ENCODE measurements at regions not wholly inside any gene's neighbourhood (a gene's known extent, or its start where the extent isn't known, plus 50 kb on each side); places are given as distances from the start of the nearest gene placed in this dataset.
"Not testable (repeated sequence)": the region's sequence is repeated elsewhere in the genome, so short reads cannot be mapped to it uniquely, and the experiment has no call there.

- no peak for DNase-seq (ENCODE audit: low spot score)
Measured at GRCh38 chr1:14137411-14138134, 437.6 kb downstream of the PRDM2 start.

DNA sequence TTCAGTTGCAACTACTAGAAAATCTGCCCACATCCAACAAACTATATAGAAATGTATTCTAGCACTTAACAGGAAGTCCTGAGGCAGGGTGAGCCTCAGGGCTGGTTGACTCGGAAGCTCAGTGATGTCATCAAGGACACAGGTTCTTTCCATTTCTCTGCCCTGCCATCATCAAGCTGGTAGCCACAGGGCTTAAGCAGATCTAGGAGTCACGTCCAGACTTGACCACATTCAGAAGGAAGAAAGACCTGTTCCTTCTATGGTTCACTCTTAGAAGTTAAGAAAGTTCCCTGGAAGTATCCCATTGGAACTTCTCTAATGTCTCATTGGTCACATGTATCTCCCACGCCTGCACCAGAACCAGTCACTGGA, 438.1 kb downstream of the PRDM2 start:
- no peak for DNase-seq (ENCODE audit: low spot score)

DNA sequence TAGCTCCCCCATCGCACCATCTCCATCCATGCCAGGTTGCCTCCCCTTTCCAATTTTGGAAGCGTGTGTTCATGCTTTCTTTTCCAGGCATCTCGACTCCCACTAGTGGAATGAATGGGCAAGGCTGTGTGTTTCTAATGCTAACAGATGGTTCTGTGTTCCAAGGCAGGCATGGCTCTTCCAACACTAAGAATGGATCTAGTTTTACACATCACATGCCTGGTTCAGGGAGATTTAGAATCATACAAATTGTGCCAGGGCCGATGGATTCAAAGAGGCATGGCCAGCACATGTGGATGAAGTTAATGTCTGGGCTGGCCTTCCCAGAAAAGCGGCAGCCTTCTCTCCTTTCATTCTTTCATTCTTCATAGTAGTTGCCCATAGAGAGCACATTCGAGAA, 438.7 kb downstream of the PRDM2 start:
- DNase-seq (ENCODE audit: low spot score): no peak

DNA sequence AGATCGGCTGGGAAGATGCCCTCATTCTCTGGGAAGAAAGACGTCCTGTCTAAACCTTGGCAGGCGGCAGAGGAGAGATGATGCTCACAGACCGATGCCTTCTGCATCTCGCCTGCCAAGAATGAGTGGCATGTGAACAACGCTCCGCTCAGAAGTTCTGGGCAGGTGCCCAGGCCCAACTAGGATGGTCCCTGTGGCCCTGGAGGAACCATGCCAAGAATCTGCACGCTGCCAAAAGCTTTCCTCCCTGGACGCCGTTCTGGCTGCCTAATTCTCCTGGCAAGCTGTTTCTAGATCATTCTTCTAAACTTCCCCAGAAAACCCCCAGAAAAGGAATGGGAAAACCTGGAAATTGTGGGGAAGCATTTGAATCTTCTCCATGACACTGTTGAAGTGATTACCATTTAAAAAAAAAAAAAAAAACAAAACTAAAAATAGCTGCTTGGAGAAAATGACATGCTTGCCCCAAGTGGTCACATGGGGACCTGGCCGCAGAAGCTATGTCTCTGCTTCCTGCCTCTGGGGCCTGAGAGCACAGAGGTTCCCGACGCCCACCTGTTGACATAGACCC, 440.9 kb downstream of the PRDM2 start:
- DNase-seq (ENCODE audit: low spot score): no peak

- no peak for DNase-seq (ENCODE audit: low spot score)
Measured at GRCh38 chr1:14141656-14142055, 441.7 kb downstream of the PRDM2 start.

DNA sequence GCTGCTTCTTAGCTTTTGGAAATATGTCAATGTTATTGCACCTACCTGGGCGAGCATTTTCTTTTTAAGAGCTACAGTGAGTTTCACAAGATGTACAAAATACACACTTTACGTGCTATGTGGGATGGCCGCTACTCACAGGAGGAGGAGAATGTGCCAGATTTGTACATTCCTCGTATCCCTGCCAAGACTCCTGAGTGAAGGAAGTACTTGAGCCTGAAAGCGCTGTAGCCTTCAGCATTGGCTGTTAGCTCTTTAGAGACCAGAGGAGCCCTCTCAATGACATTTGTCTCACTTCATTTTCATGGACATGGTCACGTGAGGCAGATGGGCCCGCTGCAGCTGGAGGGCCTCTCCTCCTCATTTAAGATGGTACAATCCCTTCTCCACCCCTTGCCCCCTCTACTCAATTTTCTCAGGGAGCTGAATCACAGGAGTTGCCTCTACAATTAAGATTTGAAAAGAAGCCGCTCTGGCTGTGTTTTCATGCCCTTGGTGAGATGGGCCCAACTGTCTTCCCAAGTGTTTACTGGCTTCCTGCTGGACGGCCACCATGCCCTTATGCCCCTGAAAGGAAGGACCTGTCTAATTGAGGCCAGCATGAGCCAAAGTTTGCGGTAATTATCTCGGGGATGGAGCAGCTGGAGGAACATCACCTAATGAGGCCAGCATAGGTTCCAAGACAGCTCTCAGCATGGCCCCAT, 442.6 kb downstream of the PRDM2 start:
- no peak for DNase-seq (ENCODE audit: low spot score)

GRCh38 chr1:14143777-14144176, 443.8 kb downstream of the PRDM2 start:
- DNase-seq (ENCODE audit: low spot score): no peak

DNA sequence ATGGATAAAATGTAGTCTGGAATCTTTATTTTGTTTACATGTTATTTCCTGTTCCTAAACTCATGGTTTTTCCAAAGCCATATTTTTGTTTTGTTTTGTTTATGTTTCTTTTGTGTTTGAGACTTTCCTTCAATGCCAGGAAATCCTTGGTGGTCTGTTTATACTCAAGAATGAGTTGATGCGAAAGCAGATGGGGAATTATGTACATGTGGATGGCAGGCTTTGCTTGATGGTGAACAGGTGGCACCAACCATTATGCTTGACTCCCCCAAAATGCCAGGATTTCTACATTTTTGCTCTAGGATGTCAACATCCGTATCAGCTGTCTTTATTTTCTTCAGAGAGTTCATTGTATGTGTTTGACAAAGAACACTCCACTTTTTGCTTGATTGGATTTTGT, 448.5 kb downstream of the PRDM2 start:
- no peak for DNase-seq (ENCODE audit: low spot score)

DNA sequence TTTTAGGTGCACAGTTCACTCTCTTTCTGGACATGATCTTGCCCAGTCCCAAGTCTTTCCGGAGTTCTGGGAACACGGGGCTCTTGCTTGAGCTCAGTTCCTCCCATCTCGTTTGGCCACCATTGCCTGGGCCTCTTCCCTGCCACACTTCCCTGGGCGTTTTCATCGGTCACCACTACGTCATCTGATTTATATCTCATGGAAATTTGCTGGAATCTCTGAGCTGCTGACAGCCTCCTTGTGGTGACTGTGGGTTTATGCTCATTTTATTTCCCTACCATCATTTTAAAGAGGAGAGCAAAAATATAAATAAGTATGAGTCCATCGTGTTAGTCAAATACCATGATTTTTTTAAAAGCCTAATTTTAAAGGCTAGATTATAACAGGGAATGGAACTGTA, 449.1 kb upstream of the KAZN start:
- DNase-seq (ENCODE audit: low spot score): no peak

DNA sequence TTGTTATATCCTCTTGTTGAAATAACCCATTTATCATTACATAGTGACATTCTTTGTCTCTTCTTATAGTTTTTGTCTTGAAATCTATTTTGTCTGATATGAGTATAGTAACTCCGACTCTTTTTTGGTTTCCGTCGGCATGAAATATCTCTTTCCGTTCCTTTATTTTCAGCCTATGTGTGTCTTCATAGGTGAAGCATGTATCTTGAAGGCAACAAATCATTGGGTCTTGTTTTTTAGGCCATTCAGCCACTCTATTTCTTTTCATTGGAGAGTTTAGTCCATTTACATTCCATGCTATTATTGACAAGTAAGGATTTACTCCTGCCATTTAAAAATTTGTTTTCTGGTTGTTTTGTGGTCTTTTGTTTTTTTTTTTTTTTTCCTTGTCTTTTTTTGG, 441.9 kb upstream of the KAZN start:
- no peak for DNase-seq (ENCODE audit: low spot score)

GRCh38 chr1:14160781-14161180, 437.7 kb upstream of the KAZN start:
- no peak for DNase-seq (ENCODE audit: low spot score)

DNA sequence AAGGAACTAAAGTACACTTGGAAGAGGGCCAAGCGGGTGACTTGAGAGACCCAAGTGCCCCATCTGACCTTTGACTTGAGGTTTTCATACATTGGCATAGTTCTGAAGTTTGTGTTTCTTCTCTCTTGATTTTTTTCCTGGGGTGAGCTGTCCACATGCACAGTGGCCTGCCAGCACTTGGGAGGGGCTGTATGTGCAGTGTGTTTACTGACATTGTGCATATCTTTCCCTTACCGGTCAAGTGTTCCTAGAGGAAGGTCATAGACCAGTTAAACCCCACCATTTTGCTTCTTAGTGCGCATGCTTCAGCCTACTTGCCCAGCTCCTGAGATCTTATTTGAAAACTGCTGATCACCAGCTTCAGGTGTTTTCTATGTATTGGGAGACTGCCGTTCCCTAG, 435.2 kb upstream of the KAZN start:
- DNase-seq (ENCODE audit: low spot score): no peak

DNA sequence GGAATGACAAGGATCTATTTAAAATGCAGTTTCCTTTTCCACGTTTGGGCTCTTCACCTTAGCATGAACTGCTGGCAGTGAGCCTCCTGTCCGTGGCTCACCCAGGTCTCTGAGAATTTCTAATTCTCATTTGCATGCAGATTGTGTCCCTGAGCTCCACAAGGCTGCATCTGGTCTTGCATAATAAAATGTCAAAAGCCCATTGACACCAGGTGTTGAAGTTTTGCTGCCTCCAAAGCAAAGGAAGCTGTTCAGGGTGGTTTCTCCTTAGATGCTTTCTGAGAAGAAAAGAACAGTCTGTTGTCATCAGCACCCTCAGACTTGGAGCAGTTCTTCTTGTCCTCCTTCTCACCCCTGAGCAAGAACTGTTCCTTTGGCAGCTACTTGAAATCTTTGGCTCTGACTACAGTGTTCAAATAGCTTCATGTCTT, 433.1 kb upstream of the KAZN start:
- DNase-seq (ENCODE audit: low spot score): no peak

DNA sequence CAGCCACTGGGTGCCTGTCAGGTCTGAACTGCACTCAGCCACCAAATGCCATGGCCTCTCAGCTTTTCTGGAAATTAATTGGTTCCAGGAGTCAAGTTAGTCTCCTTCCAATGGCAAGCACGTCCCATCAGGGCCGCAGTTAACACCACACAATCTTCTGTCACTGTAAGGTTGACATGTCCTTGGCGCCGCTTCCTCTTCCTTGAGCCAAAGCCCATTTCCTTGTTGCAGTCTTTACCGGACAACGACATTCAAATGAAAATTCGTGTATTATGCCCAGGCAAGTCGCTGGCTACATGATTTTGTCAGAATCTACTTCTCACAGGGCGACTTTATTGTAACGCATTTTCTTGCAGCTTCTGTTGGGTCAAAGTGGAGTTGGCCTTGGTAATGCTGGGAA, 430.6 kb upstream of the KAZN start:
- DNase-seq (ENCODE audit: low spot score): no peak

DNA sequence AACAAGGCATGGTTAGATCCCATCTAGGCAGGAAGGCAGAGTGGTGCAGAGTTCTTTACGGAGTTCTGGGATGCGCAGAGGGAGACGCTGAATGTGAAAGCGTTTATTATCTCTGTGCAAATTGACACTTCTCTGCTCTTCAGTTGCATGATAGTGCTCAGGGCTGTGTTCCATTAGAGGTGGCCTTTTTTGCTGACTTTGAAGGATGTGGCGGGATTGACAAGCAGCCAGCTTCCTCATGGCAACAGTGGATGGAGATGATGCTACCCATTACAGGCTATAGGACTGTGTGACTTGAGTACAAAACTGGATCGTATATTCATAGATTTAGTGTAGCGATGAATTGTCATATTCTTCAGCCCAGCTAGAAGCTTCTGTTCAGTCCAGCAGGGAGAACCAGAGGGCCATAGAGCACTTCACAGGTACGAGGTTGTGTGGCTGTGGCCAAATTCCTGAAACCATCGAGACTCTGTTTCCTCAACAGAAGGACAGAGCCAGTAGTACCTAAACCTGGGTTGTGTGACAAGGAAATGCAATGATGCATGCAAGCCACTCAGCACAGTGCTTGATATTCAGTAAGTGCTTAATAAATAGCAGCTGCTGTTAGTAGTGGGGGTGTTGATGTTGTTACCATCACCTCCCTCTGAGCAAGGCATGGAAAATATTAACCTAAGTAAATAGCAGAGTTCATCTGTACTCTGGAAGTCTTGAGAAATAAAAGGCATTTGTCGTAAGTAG, 430.0 kb upstream of the KAZN start:
- no peak for DNase-seq (ENCODE audit: low spot score)

DNA sequence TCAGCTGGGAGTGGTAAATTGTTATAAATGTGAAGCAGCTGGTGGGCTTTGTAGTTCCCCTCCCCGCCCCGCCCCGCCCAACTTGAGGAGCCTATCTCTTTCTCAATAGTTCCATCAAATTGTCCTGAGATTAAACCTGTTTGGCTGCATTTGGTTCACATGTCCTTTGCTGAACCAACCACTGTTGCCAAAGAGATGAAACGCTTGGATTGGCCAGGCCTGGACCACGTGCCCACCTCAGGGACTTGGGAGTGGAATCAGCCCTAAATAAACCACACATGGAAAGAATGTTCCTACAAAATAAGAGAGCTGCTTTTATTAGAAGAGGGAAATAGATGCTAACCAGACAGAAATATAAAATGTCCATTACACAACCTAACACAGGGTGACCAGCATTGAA, 424.9 kb upstream of the KAZN start:
- DNase-seq (ENCODE audit: low spot score): no peak

DNA sequence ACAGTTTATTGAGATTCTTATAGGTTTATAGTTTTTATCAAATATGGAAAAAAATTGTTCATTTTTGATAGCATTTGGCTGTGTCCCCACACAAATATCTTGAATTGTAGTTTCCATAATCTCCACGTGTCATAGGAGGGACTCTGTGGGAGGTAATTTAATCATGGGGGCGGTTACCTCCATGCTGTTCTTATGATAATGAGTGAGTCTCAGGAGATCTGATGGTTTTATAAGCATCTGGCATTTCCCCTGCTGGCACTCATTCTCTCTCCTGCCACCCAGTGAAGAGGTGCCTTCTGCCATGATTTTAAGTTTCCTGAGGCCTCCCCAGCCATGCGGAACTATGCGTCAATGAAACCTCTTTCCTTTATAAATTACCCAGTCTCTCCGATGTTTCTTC, 420.6 kb upstream of the KAZN start:
- DNase-seq (ENCODE audit: low spot score): not testable (repeated sequence)

- no peak for DNase-seq (ENCODE audit: low spot score)
Measured at GRCh38 chr1:14180738-14181137, 417.7 kb upstream of the KAZN start.

- DNase-seq (ENCODE audit: low spot score): no peak
Measured at GRCh38 chr1:14181191-14181795, 417.2 kb upstream of the KAZN start.

DNA sequence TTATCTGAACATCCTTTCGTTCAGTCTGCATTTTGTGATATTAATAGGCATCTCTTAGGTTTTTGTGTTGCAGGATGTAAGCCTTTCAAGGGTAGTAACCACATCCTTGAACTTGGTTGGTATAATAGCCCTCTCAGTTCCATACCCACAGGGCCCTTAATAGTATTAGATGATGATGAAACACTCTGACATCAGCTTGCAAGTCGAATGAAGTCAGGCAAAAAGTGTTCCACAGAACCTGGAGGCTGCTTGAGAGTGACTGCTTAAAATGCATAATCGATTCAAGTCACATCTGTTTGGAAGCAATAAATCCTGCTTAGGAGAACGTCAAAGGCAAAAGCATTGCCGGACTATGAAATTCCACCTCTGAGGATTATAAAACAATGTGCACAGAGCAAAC, 415.6 kb upstream of the KAZN start:
- no peak for DNase-seq (ENCODE audit: low spot score)

DNA sequence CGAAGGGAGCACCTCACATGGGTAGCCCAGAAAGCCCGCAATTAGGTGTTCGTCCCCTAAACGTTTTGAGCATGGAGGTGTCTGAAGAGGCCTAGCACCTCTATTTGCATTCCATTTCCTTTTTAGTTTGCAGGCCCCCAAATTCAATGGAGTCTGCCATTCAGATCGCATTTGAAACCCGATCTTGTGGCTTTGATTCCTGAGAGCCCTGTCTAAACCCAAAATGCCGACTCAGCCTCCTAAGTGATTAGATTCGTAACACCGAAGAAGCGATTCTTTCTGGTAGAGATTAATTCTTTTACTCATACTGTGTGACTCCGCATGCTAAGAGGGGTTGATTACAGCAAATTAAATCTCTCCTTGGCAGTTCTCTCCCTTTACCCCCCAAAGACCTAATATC, 415.2 kb upstream of the KAZN start:
- no peak for DNase-seq (ENCODE audit: low spot score)

DNA sequence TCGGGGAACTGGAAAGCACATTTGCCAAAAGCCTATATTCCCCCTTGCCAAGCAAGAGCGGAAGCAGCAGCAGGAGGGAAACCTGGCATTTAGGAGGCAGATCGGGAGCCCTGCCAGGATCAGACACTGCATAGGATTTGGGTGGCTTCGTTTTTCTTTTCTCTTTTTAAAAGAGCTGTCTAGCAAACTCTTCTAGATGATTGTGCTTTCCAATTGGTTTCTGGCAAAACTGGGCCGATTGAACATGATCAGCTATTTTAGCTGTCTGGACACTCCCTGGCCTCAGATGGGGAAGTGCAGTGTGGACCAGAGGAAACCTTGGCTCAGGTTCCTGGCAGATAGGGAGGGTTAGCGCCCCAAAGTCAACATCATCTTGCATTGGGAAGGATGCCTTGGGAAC, 414.0 kb upstream of the KAZN start:
- DNase-seq (ENCODE audit: low spot score): no peak

DNA sequence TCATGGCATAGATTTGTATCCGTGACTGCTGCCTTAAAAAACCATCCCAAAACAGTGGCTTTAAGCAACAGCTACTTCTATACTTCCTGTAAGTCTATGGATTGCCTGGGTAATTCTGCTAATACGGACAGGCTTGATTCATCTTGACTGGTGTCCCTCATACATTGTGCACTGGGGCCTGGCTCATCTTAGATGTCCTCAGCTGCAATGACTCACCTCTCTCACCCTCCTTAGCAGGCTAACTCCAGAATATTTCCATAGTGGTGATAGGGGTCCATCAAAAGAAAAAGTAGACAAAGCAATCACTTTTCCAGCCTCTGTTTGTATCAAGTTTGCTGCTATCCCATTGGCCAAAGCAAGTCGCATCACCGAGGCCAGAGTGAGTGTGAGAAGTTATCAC, 409.1 kb upstream of the KAZN start:
- DNase-seq (ENCODE audit: low spot score): no peak
